ENCODE measurements at regions not wholly inside any gene's neighbourhood (a gene's known extent, or its start where the extent isn't known, plus 50 kb on each side); places are given as distances from the start of the nearest gene placed in this dataset.
A peak's percentile ranks its signal among the peaks of the same experiment; 100 is the strongest.

GRCh38 chr13:31853643-31854326 is 114.5 kb downstream of the RXFP2 start:
- H3K4me3 ChIP-seq = no peak overlapping the region

GRCh38 chr13:31859571-31859970 is 120.2 kb downstream of the RXFP2 start:
- H3K27ac ChIP-seq = peak overlapping the region in 3 of 21 experiments; percentile 44 to 63 (median 49)
- H3K4me3 ChIP-seq = no peak overlapping the region

More at GRCh38 chr13:31853643-31854326, 114.5 kb downstream of the RXFP2 start:
- no peak overlapping the region for H3K27ac ChIP-seq

- Histone ChIP-seq H3K27ac (peak overlapping the region in 3 of 21 experiments; percentile 44 to 63 (median 49)), H3K4me3 (no peak overlapping the region)
Observed at GRCh38 chr13:31860002-31860401, 120.7 kb downstream of the RXFP2 start.

GRCh38 chr13:31862828-31863227 is 123.5 kb downstream of the RXFP2 start:
- Histone ChIP-seq H3K4me3 (no peak overlapping the region), H3K27ac (no peak overlapping the region)

- no peak overlapping the region for H3K4me3 ChIP-seq
- H3K27ac ChIP-seq = no peak overlapping the region
Observed at GRCh38 chr13:31864307-31864706, 125.0 kb downstream of the RXFP2 start.

- H3K27ac ChIP-seq = no peak overlapping the region
- no peak overlapping the region for H3K4me3 ChIP-seq
Observed at GRCh38 chr13:31866099-31866498, 126.8 kb downstream of the RXFP2 start.

GRCh38 chr13:31867709-31868108 is 128.4 kb downstream of the RXFP2 start:
- no peak overlapping the region for H3K27ac ChIP-seq
- no peak overlapping the region for H3K4me3 ChIP-seq

GRCh38 chr13:31869582-31869981 is 130.3 kb downstream of the RXFP2 start:
- no peak overlapping the region for H3K4me3 ChIP-seq

GRCh38 chr13:31870511-31870910 is 131.2 kb downstream of the RXFP2 start:
- no peak overlapping the region for H3K4me3 ChIP-seq

More at GRCh38 chr13:31869582-31869981, 130.3 kb downstream of the RXFP2 start:
- H3K27ac ChIP-seq = no peak overlapping the region

GRCh38 chr13:31873145-31873544 is 133.8 kb downstream of the RXFP2 start:
- Histone ChIP-seq H3K4me3 (no peak overlapping the region), H3K27ac (no peak overlapping the region)

More at GRCh38 chr13:31870511-31870910, 131.2 kb downstream of the RXFP2 start:
- no peak overlapping the region for H3K27ac ChIP-seq

GRCh38 chr13:31875134-31875533 is 135.8 kb downstream of the RXFP2 start:
- no peak overlapping the region for H3K4me3 ChIP-seq
- no peak overlapping the region for H3K27ac ChIP-seq

- H3K27ac ChIP-seq = no peak overlapping the region
Observed at GRCh38 chr13:31878052-31878451, 138.7 kb downstream of the RXFP2 start.

GRCh38 chr13:31878495-31878894 is 139.2 kb downstream of the RXFP2 start:
- Histone ChIP-seq H3K4me3 (no peak overlapping the region), H3K27ac (no peak overlapping the region)

More at GRCh38 chr13:31878052-31878451, 138.7 kb downstream of the RXFP2 start:
- H3K4me3 ChIP-seq = no peak overlapping the region

GRCh38 chr13:31878955-31879354 is 139.6 kb downstream of the RXFP2 start:
- Histone ChIP-seq H3K4me3 (no peak overlapping the region), H3K27ac (no peak overlapping the region)

- no peak overlapping the region for H3K4me3 ChIP-seq
- no peak overlapping the region for H3K27ac ChIP-seq
Observed at GRCh38 chr13:31880851-31881494, 141.6 kb downstream of the RXFP2 start.

GRCh38 chr13:31881495-31881882 is 142.2 kb downstream of the RXFP2 start:
- Histone ChIP-seq H3K27ac (no peak overlapping the region), H3K4me3 (no peak overlapping the region)

- no peak overlapping the region for H3K27ac ChIP-seq
- no peak overlapping the region for H3K4me3 ChIP-seq
Observed at GRCh38 chr13:31882794-31883193, 143.5 kb downstream of the RXFP2 start.

- no peak overlapping the region for H3K27ac ChIP-seq
Observed at GRCh38 chr13:31884556-31884955, 145.2 kb downstream of the RXFP2 start.

GRCh38 chr13:31885994-31886393 is 145.6 kb upstream of the FRY start:
- no peak overlapping the region for H3K4me3 ChIP-seq

More at GRCh38 chr13:31884556-31884955, 145.2 kb downstream of the RXFP2 start:
- no peak overlapping the region for H3K4me3 ChIP-seq

GRCh38 chr13:31887286-31887685 is 144.3 kb upstream of the FRY start:
- H3K27ac ChIP-seq = peak overlapping the region in 3 of 21 experiments; percentile 8 to 75 (median 51)
- no peak overlapping the region for H3K4me3 ChIP-seq

More at GRCh38 chr13:31885994-31886393, 145.6 kb upstream of the FRY start:
- H3K27ac ChIP-seq = peak overlapping the region in 1 of 21 experiments; percentile 1

- Histone ChIP-seq H3K27ac (no peak overlapping the region), H3K4me3 (no peak overlapping the region)
Observed at GRCh38 chr13:31890946-31891345, 140.6 kb upstream of the FRY start.
